ELR (cell line): ENCODE measurements at regions not wholly inside any gene's neighbourhood (a gene's known extent, or its start where the extent isn't known, plus 50 kb on each side); places are given as distances from the start of the nearest gene placed in this dataset.

Source experiments
- DNase-seq: peaks from one replicate; pipeline ENCODE4 v3.0.0-alpha.2; 2015; ENCODE audit warnings: low read depth

GRCh38 chr3:23062582-23062981, 140.5 kb upstream of the UBE2E2 start:
- DNase-seq: no peak

- no peak for DNase-seq
Observed at GRCh38 chr3:23062982-23063381, 140.1 kb upstream of the UBE2E2 start.

GRCh38 chr3:23067116-23067515, 136.0 kb upstream of the UBE2E2 start:
- no peak for DNase-seq

GRCh38 chr3:23068016-23068728, 135.0 kb upstream of the UBE2E2 start:
- no peak for DNase-seq

GRCh38 chr3:23071296-23071695, 131.8 kb upstream of the UBE2E2 start:
- no peak for DNase-seq

- DNase-seq: no peak
Observed at GRCh38 chr3:23071758-23072157, 131.4 kb upstream of the UBE2E2 start.

DNA sequence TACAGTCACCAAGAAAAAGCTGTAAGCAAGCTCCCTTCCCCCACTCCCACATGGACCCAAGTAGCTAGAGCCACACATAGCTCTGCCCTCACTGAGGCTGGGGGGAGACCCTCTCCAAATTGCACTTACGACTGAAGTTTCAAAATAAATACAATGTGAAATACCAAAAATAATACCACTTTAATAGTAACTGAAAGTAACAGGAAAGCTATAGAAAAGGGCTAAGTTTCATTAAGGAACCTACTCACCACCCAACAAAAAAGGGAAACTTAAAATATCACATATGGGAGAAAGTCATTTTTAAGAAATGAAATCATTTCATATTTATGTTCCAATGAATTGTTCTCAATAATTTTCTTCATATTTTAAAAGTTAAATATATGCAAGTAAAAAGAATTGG, 130.4 kb upstream of the UBE2E2 start:
- no peak for DNase-seq

GRCh38 chr3:23073724-23074305, 129.3 kb upstream of the UBE2E2 start:
- no peak for DNase-seq

GRCh38 chr3:23075496-23075895, 127.6 kb upstream of the UBE2E2 start:
- DNase-seq: no peak

GRCh38 chr3:23076437-23076836, 126.7 kb upstream of the UBE2E2 start:
- DNase-seq: no peak

GRCh38 chr3:23077126-23077525, 126.0 kb upstream of the UBE2E2 start:
- no peak for DNase-seq

- DNase-seq: no peak
Observed at GRCh38 chr3:23078735-23079134, 124.4 kb upstream of the UBE2E2 start.

GRCh38 chr3:23079976-23080375, 123.2 kb upstream of the UBE2E2 start:
- no peak for DNase-seq

DNA sequence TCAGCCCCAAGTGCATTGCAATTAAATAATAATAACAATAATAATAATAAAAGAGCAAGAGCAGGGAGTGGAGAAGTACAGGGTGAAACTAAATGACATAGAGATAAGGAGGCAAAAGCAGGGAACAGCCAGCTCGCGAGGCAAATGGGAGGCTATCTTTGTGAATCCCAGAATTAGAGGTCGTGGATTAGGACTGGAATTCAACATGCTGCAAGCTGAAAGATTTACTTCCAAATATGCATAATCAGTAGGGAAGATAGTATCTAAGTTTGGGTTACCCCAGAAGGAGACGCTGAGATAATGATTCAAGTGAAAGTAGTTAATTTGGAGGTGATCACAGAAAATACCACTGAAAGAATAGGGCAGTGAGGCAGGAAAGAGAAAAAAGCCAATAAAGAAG, 119.4 kb upstream of the UBE2E2 start:
- no peak for DNase-seq

DNA sequence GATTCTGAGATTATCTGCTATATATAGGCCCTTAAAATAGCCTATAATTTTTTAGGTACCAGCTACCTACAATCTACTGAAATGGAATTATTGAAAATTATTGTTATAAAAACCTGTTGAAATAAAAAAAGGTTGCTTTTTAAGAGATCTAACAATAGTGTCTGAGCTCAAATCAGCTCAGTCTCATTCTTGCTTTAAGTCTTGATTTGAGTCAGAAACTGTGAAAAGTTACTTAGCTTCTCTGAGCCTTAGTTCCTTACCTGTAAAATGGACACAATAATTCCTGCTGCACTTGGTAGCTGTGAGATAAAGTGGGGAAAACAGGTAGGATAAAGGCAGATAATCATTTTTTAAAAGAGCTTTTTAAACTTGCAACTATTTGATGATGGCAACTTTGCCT, 118.8 kb upstream of the UBE2E2 start:
- DNase-seq: no peak

GRCh38 chr3:23085261-23085660, 117.9 kb upstream of the UBE2E2 start:
- no peak for DNase-seq

- no peak for DNase-seq
Observed at GRCh38 chr3:23086331-23086730, 116.8 kb upstream of the UBE2E2 start.

GRCh38 chr3:23086831-23087230, 116.3 kb upstream of the UBE2E2 start:
- DNase-seq: no peak

- no peak for DNase-seq
Observed at GRCh38 chr3:23094412-23094811, 108.7 kb upstream of the UBE2E2 start.

GRCh38 chr3:23094890-23095462, 108.2 kb upstream of the UBE2E2 start:
- peak; percentile 53 for DNase-seq

DNA sequence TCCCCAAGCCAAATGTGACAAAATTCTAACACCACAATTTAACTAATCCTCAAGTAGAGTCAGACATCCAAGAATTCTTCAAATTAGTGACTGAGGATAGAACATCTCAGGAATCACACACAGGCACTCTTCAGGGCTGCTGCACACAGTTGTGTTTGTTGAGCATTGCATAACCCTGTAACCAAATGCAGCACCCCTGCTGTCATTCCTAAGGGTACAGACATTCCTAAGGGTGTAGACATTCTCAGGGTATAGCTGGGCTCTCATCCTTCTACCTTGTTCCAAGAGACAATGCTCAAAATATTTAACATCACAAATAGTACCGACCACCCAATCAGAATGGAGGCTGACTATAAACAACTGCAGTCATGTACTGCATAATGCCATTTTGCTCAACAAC, 107.1 kb upstream of the UBE2E2 start:
- DNase-seq: no peak

DNA sequence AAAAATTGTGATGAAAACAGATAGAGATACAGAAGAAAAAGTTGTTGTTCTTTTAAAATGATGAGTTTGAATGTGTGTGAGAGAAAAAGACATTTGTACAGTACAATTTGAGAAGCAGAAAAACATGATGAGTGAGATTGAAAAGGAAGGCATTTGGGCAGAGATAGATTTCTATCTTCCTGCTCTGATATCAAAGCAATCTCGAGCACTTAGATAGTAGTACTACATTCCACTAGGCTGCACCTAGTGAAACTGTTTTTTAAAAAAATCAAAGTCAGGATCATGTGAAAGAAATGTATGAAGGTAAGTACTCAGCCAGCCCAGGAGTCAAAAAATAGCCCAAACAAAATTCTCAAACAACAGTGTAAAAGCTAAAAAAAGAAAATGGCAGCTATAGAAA, 104.1 kb upstream of the UBE2E2 start:
- DNase-seq: no peak

DNA sequence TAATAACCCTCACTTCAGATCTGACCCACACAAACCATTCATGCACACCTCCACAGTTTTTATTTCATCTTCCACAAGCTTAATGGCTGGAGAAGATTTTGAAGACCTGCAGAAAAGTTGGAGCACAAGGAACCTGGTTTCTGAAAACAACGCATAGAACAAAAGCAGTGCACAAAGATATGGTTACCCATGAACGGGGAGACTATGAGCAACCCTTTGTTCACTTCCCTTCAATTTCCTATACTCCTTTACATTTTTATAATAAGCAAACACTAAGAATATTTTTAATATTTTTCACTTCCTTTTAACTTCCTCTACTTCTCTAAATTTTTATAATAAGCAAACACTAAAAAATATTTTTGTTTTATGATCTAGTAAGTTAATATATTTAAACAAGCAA, 103.5 kb upstream of the UBE2E2 start:
- no peak for DNase-seq

DNA sequence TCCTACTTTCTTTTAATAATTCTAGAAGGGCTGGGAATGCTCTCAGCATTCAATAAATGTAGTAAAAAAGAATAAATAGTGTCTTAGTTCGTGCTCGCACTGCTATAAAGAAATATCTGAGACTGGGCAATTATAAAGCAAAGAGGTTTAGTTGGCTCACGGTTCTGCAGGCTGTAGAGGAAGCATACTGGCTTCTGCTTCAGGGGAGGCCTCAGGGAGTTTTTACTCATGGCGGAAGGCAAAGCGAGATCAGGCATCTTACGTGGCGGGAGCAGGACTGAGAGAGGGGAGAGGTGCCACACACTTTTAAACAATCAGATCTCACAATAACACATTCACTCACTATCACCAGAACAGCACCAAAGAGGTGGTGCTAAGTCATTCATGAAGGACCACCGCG, 103.0 kb upstream of the UBE2E2 start:
- no peak for DNase-seq
